ENCODE measurements at regions not wholly inside any gene's neighbourhood (a gene's known extent, or its start where the extent isn't known, plus 50 kb on each side); places are given as distances from the start of the nearest gene placed in this dataset.

GRCh38 chr11:111439901-111440300 lies 60.8 kb upstream of the POU2AF1 start:
- no peaks in the 10 kb centered on the region for H3K9me3 ChIP-seq (ENCODE audit: low read depth)
- H3K36me3 ChIP-seq, result no peaks in the 10 kb centered on the region
- no peaks in the 10 kb centered on the region for H3K27me3 ChIP-seq
- H3K27ac ChIP-seq, result no peak overlapping the region
- no peak overlapping the region for H3K4me3 ChIP-seq
- no peak for DNase-seq (ENCODE audit: low read depth in 1 of 2, low spot score in 1 of 2)
- no peaks in the 10 kb centered on the region for H3K4me1 ChIP-seq (ENCODE audit: low read depth)
- no peak for TF ChIP-seq CTCF (IDR thresholded peaks at IDR 0.05; ENCODE audit: low read depth, low read length)

- Histone ChIP-seq H3K4me3 (no peak overlapping the region), H3K27me3 (no peaks in the 10 kb centered on the region), H3K4me1 (ENCODE audit: low read depth) (no peaks in the 10 kb centered on the region), H3K36me3 (no peaks in the 10 kb centered on the region), H3K27ac (no peak overlapping the region), H3K9me3 (ENCODE audit: low read depth) (no peaks in the 10 kb centered on the region)
- DNase-seq (ENCODE audit: low read depth in 1 of 2, low spot score in 1 of 2), result no peak
- TF ChIP-seq CTCF (IDR thresholded peaks at IDR 0.05; ENCODE audit: low read depth, low read length), result no peak
These were observed 59.9 kb upstream of the POU2AF1 start for GRCh38 chr11:111438846-111439520.

GRCh38 chr11:111438168-111438567 lies 59.1 kb upstream of the POU2AF1 start:
- Histone ChIP-seq H3K36me3 (no peaks in the 10 kb centered on the region), H3K27me3 (no peaks in the 10 kb centered on the region), H3K27ac (no peak overlapping the region), H3K4me1 (ENCODE audit: low read depth) (no peaks in the 10 kb centered on the region), H3K4me3 (no peak overlapping the region), H3K9me3 (ENCODE audit: low read depth) (no peaks in the 10 kb centered on the region)
- no peak for DNase-seq (ENCODE audit: low read depth in 1 of 2, low spot score in 1 of 2)
- no peak for TF ChIP-seq CTCF (IDR thresholded peaks at IDR 0.05; ENCODE audit: low read depth, low read length)

- no peaks in the 10 kb centered on the region for H3K36me3 ChIP-seq
- no peak overlapping the region for H3K27ac ChIP-seq
- no peaks in the 10 kb centered on the region for H3K4me1 ChIP-seq (ENCODE audit: low read depth)
- no peaks in the 10 kb centered on the region for H3K27me3 ChIP-seq
- no peak for TF ChIP-seq CTCF (IDR thresholded peaks at IDR 0.05; ENCODE audit: low read depth, low read length)
- DNase-seq (ENCODE audit: low read depth in 1 of 2, low spot score in 1 of 2), result no peak
- no peaks in the 10 kb centered on the region for H3K9me3 ChIP-seq (ENCODE audit: low read depth)
- no peak overlapping the region for H3K4me3 ChIP-seq
These were observed 56.1 kb upstream of the POU2AF1 start for GRCh38 chr11:111435046-111435698.

GRCh38 chr11:111429066-111429506 lies 50.0 kb upstream of the POU2AF1 start:
- DNase-seq (ENCODE audit: low read depth in 1 of 2, low spot score in 1 of 2), result peak in 1 of 2 donors; percentile 81
- H3K27ac ChIP-seq, result no peak overlapping the region

More at GRCh38 chr11:111429066-111429506, 50.0 kb upstream of the POU2AF1 start:
- peak; percentile 83 for TF ChIP-seq CTCF (IDR thresholded peaks at IDR 0.05; ENCODE audit: low read depth, low read length)
- no peaks in the 10 kb centered on the region for H3K27me3 ChIP-seq
- no peak overlapping the region for H3K4me3 ChIP-seq
- no peaks in the 10 kb centered on the region for H3K36me3 ChIP-seq
- H3K9me3 ChIP-seq (ENCODE audit: low read depth), result no peaks in the 10 kb centered on the region
- peaks cover 5% of the 10 kb centered on the region for H3K4me1 ChIP-seq (ENCODE audit: low read depth)
